IMR-90 (cell line): ENCODE measurements at regions not wholly inside any gene's neighbourhood (a gene's known extent, or its start where the extent isn't known, plus 50 kb on each side); places are given as distances from the start of the nearest gene placed in this dataset.
A peak's percentile ranks its signal among the peaks of the same experiment; 100 is the strongest.

Experiments
- ATAC-seq: fragments of 200-7000 bp; cut with Tn5 transposase; 2 replicates; pipeline ENCODE4 v1.9.1; 2020; ENCODE audit warnings: low read depth, mild to moderate bottlenecking, moderate library complexity
- BruUV-seq: library from RNA; stranded (reverse); fragments of 400-500 nt; replicated peaks from 2 replicates; lab custom pipeline; 2021; lab: Mats Ljungman, UMichigan
- CTCF ChIA-PET: fragments of 300-600 bp; formaldehyde crosslinking; extraction: SDS; loops from one replicate; lab custom pipeline; 2021; ENCODE audit warnings: antibody characterized with exemption; lab: Yijun Ruan, JAX
- POLR2A ChIA-PET: fragments of 300-600 bp; sonication (Branson Sonifier 250); formaldehyde crosslinking; loops from one replicate; lab custom pipeline; 2022; ENCODE audit warnings: antibody characterized with exemption; ENCODE audit not compliant: unreplicated experiment; lab: Charles Lee
- DNase-seq: peaks from one replicate; pipeline ENCODE4 v3.0.0; 2013
- H2AFZ ChIP-seq: replicated peaks from 2 replicates; pipeline ENCODE3; 2013; ENCODE audit warnings: low read length, mild to moderate bottlenecking; ENCODE audit not compliant: poor library complexity
- H2AK5ac ChIP-seq: 2 replicates; pipeline ENCODE4 v1.6.1; 2013; ENCODE audit warnings: low read depth, low read length, inconsistent platforms
- H2AK9ac ChIP-seq: replicated peaks from 2 replicates; pipeline ENCODE3; 2013; ENCODE audit warnings: mild to moderate bottlenecking, low read depth, low read length, moderate library complexity; ENCODE audit not compliant: poor library complexity
- H2BK120ac ChIP-seq: 2 replicates; pipeline ENCODE4 v1.6.1; 2013; ENCODE audit warnings: low read depth, low read length, inconsistent platforms
- H2BK15ac ChIP-seq: 3 replicates; pipeline ENCODE4 v1.6.1; 2013; ENCODE audit warnings: low read depth, low read length, inconsistent platforms
- H2BK20ac ChIP-seq: 2 replicates; pipeline ENCODE4 v1.6.1; 2013; ENCODE audit warnings: low read depth, mild to moderate bottlenecking, inconsistent platforms, low read length, moderate library complexity
- H2BK5ac ChIP-seq: 2 replicates; pipeline ENCODE4 v1.6.1; 2013; ENCODE audit warnings: mild to moderate bottlenecking, low read depth, low read length, inconsistent platforms; ENCODE audit not compliant: poor library complexity, severe bottlenecking
- H3K14ac ChIP-seq: replicated peaks from 2 replicates; pipeline ENCODE4 v1.6.1; 2013; ENCODE audit warnings: low read depth, low read length, inconsistent platforms
- H3K18ac ChIP-seq: 2 replicates; pipeline ENCODE4 v1.6.1; 2013; ENCODE audit warnings: low read depth, low read length, control low read depth
- H3K23ac ChIP-seq: 2 replicates; pipeline ENCODE4 v1.6.1; 2013; ENCODE audit warnings: low read depth, low read length, inconsistent platforms
- H3K27ac ChIP-seq: 2 replicates; pipeline ENCODE4 v1.5.1; 2013; ENCODE audit warnings: mild to moderate bottlenecking, control low read depth, low read length; ENCODE audit not compliant: insufficient read depth
- H3K27me3 ChIP-seq: 2 replicates; pipeline ENCODE4 v1.6.1; 2013; ENCODE audit warnings: low read length; ENCODE audit not compliant: control insufficient read depth, insufficient read depth
- H3K36me3 ChIP-seq: 2 replicates; pipeline ENCODE4 v1.6.1; 2013; ENCODE audit warnings: low read length, mixed read lengths; ENCODE audit not compliant: control insufficient read depth, insufficient read depth
- H3K4ac ChIP-seq: 2 replicates; pipeline ENCODE4 v1.6.1; 2013; ENCODE audit warnings: low read depth, low read length, inconsistent platforms
- H3K4me1 ChIP-seq: 2 replicates; pipeline ENCODE4 v1.6.1; 2013; ENCODE audit warnings: low read length, mixed read lengths; ENCODE audit not compliant: control insufficient read depth, insufficient read depth
- H3K4me2 ChIP-seq: 2 replicates; pipeline ENCODE4 v1.6.1; 2013; ENCODE audit warnings: low read depth, mild to moderate bottlenecking, control low read depth, low read length, moderate library complexity
- H3K4me3 ChIP-seq: 2 replicates; pipeline ENCODE4 v1.5.1; 2013; ENCODE audit warnings: low read depth, mild to moderate bottlenecking, control low read depth, low read length, moderate library complexity; ENCODE audit not compliant: insufficient read depth
- H3K56ac ChIP-seq: 2 replicates; pipeline ENCODE4 v1.6.1; 2013; ENCODE audit warnings: low read length, inconsistent platforms; ENCODE audit not compliant: insufficient read depth; ENCODE audit errors: extremely low read depth
- H3K79me1 ChIP-seq, 2 experiments: 2 replicates each; pipeline ENCODE4 v1.6.1; 2013; ENCODE audit warnings: low read length in 2 of 2, inconsistent platforms in 1 of 2, low read depth in 1 of 2
- H3K9ac ChIP-seq: 2 replicates; pipeline ENCODE4 v1.6.1; 2013; ENCODE audit warnings: low read depth, low read length, control low read depth
- H3K9me1 ChIP-seq: 2 replicates; pipeline ENCODE4 v1.6.1; 2013; ENCODE audit warnings: low read length, inconsistent platforms; ENCODE audit not compliant: insufficient read depth
- H3K9me3 ChIP-seq: 2 replicates; pipeline ENCODE4 v1.6.1; 2013; ENCODE audit warnings: low read length; ENCODE audit not compliant: control insufficient read depth, insufficient read depth
- H4K20me1 ChIP-seq: 2 replicates; pipeline ENCODE4 v1.6.1; 2013; ENCODE audit warnings: low read length, inconsistent platforms; ENCODE audit not compliant: insufficient read depth
- H4K5ac ChIP-seq: 2 replicates; pipeline ENCODE4 v1.6.1; 2013; ENCODE audit warnings: mild to moderate bottlenecking, low read depth, low read length, control low read depth
- H4K8ac ChIP-seq, 2 experiments: 2 replicates each; pipeline ENCODE4 v1.6.1; 2013; ENCODE audit warnings: low read depth in 2 of 2, low read length in 2 of 2, control low read depth in 1 of 2, inconsistent platforms in 1 of 2
- H4K91ac ChIP-seq: 2 replicates; pipeline ENCODE4 v1.6.1; 2013; ENCODE audit warnings: low read depth, low read length, inconsistent platforms; ENCODE audit not compliant: insufficient read depth
- FOS ChIP-seq: fragments of 150-350 bp; IDR thresholded peaks from 2 replicates; pipeline ENCODE4 v1.6.1; 2016; ENCODE audit warnings: low read depth, low read length
- MAFK ChIP-seq: IDR thresholded peaks from 2 replicates; pipeline ENCODE4 v1.6.1; 2012; ENCODE audit warnings: low read depth, low read length, improper control_type of control experiment
- dilution Hi-C: fragments of 300-500 bp; cut with HindIII; formaldehyde crosslinking; loops from one replicate; pipeline ENCODE4 v1.14.3; 2018; ENCODE audit warnings: low sequenced_read_pairs; ENCODE audit not compliant: unreplicated experiment
- in situ Hi-C: fragments of 300-500 bp; cut with MboI; formaldehyde crosslinking; loops from 3 replicates; pipeline ENCODE4 v1.14.3; 2019; ENCODE audit warnings: low sequenced_read_pairs, inconsistent platforms, mixed read lengths
- intact Hi-C: fragments of 100-400 bp; cut with micrococcal nuclease; formaldehyde crosslinking; loops from 2 replicates; pipeline ENCODE4 v1.10.0; 2022

GRCh38 chr16:63890723-63891122 lies 1231.1 kb downstream of the CDH11 start:
- Histone ChIP-seq H3K27me3 (no peaks in the 10 kb centered on the region), H2BK20ac (no peak overlapping the region), H3K9me3 (0 out of 2 replicates have a peak, but pooled peaks cover 2% of the 10 kb centered on the region), H3K4me2 (no peak overlapping the region), H3K27ac (no peak overlapping the region), H2AK5ac (no peak overlapping the region), H3K14ac (no peak overlapping the region), H4K91ac (no peak overlapping the region), H3K56ac (no peak overlapping the region), H3K9ac (no peak overlapping the region), H3K79me1 (no peaks in the 10 kb centered on the region), H4K8ac (no peak overlapping the region), H2BK15ac (no peak overlapping the region), H3K23ac (no peak overlapping the region), H2AK9ac (no peak overlapping the region), H2BK5ac (no peak overlapping the region), H2BK120ac (no peak overlapping the region), H3K18ac (no peak overlapping the region), H3K4me3 (no peak overlapping the region), H3K36me3 (no peaks in the 10 kb centered on the region), H4K5ac (no peak overlapping the region), H4K20me1 (no peaks in the 10 kb centered on the region), H3K4ac (no peak overlapping the region), H3K9me1 (no peaks in the 10 kb centered on the region), H2AFZ (no peak overlapping the region), H3K4me1 (no peaks in the 10 kb centered on the region)
- ATAC-seq (no peak), DNase-seq (no peak)
- TF ChIP-seq FOS (no peak), MAFK (peak; percentile 46)
- intact Hi-C loops, result no loop called here
- BruUV-seq, result no TSS peak
- CTCF ChIA-PET, result no interaction called here
- dilution Hi-C loops, result no loop called here
- POLR2A ChIA-PET, result no interaction called here
- in situ Hi-C loops, result no loop called here
